T-helper 1 cell treated with Interleukin-12 subunit alpha and Interleukin-12 subunit beta and Interleukin-4 antibody, amounts not matched to agents 30 μg/mL and 1 μg/mL, for 36 hours (primary cell): ENCODE measurements at regions not wholly inside any gene's neighbourhood (a gene's known extent, or its start where the extent isn't known, plus 50 kb on each side); places are given as distances from the start of the nearest gene placed in this dataset.

ENCODE experiments used
- H3K27ac Mint-ChIP-seq: one replicate; pipeline ENCODE4 v1.8.0; 2021; ENCODE audit warnings: mild to moderate bottlenecking, mixed read lengths
- H3K27me3 Mint-ChIP-seq: one replicate; pipeline ENCODE4 v1.8.0; 2021; ENCODE audit warnings: low read depth, mixed read lengths
- H3K36me3 Mint-ChIP-seq: one replicate; pipeline ENCODE4 v1.8.0; 2021; ENCODE audit warnings: low read depth, mixed read lengths
- H3K4me1 Mint-ChIP-seq: one replicate; pipeline ENCODE4 v1.8.0; 2021; ENCODE audit warnings: low read depth, mixed read lengths
- H3K4me3 Mint-ChIP-seq: one replicate; pipeline ENCODE4 v1.8.0; 2021; ENCODE audit warnings: mild to moderate bottlenecking, moderate library complexity, mixed read lengths
- H3K9me3 Mint-ChIP-seq: one replicate; pipeline ENCODE4 v1.8.0; 2021; ENCODE audit warnings: mixed read lengths

DNA sequence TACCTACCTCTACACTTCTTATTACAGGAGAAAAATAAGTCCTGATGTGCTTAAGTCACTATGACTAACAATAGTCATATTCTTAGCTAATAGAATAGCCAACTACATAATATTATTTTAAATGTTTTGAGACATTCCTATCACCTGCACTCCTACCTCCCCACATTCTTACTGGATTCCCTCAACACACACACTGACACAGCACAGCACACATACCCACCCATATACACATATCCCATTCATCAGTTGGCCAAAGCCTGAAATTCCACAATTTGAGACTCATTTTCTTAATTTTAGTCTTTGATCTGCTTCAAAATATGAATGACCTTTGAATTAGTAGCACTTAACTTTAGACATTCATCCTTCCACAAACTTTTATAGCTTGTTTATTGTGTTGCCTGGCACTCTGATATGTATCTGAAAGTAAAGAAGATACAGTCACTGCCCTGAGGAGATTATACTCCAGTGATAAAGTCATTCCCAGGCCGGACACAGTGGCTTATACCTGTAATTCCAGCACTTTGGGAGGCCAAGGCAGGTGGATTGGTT, 168.3 kb upstream of the RASA1 start:
- H3K27me3 Mint-ChIP-seq = peaks cover 12% of the 10 kb centered on the region
- peaks cover 4% of the 10 kb centered on the region for H3K36me3 Mint-ChIP-seq
- no peak overlapping the region for H3K27ac Mint-ChIP-seq
- no peak overlapping the region for H3K4me3 Mint-ChIP-seq
- H3K9me3 Mint-ChIP-seq = no peaks in the 10 kb centered on the region
- H3K4me1 Mint-ChIP-seq = peaks cover 4% of the 10 kb centered on the region

DNA sequence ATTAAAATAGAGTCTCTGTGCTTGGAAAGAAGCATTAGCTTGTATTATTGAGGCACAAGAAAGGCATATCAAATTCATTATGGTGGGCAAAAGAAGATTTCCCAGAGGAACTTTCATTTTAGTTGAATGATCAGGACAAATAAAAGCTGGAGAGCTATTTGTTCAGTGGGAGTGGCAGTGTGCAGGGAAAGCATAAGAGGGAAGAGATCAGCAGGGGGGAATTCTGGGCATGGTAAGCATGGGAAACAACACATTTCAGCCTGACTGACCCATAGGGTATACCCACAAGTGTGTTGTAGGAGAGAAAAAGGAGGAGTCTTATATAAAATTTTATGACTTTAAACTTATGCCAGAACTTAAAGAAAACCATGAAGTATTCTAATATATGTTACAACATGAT, 167.7 kb upstream of the RASA1 start:
- Mint-ChIP-seq H3K4me1 (peaks cover 2% of the 10 kb centered on the region), H3K36me3 (peaks cover 4% of the 10 kb centered on the region), H3K4me3 (no peak overlapping the region), H3K27ac (no peak overlapping the region), H3K9me3 (no peaks in the 10 kb centered on the region), H3K27me3 (peaks cover 6% of the 10 kb centered on the region)

DNA sequence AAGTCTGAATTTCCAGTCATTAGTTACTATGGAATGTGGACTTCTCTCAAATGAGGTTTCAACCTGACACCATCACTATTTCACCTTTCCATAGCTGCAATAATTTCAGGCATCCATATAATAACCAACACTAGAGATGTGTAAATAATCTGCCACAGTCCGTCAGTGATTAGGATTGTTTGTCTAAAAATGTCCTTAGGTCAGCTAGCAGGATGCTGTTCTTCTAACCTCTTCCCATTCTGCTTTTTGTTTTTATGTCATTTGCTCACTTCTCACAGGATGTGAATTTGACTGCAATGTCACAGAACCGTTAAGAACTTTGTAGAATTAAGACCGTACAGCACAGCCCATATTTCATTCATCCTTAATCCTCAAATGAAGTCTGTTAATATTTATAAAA, 166.4 kb upstream of the RASA1 start:
- peaks cover 8% of the 10 kb centered on the region for H3K9me3 Mint-ChIP-seq
- peaks cover 6% of the 10 kb centered on the region for H3K36me3 Mint-ChIP-seq
- no peak overlapping the region for H3K4me3 Mint-ChIP-seq
- H3K27me3 Mint-ChIP-seq = peaks cover 3% of the 10 kb centered on the region
- H3K4me1 Mint-ChIP-seq = peaks cover 2% of the 10 kb centered on the region
- H3K27ac Mint-ChIP-seq = no peak overlapping the region

GRCh38 chr5:87102841-87103240, 164.8 kb upstream of the RASA1 start:
- H3K4me1 Mint-ChIP-seq = peaks cover 2% of the 10 kb centered on the region
- no peak overlapping the region for H3K27ac Mint-ChIP-seq
- H3K9me3 Mint-ChIP-seq = peaks cover 8% of the 10 kb centered on the region
- peaks cover 6% of the 10 kb centered on the region for H3K36me3 Mint-ChIP-seq
- no peak overlapping the region for H3K4me3 Mint-ChIP-seq
- H3K27me3 Mint-ChIP-seq = peaks cover 6% of the 10 kb centered on the region

GRCh38 chr5:87103616-87104287, 163.9 kb upstream of the RASA1 start:
- peaks cover 8% of the 10 kb centered on the region for H3K9me3 Mint-ChIP-seq
- peaks cover 6% of the 10 kb centered on the region for H3K36me3 Mint-ChIP-seq
- H3K27me3 Mint-ChIP-seq = peaks cover 8% of the 10 kb centered on the region
- H3K4me3 Mint-ChIP-seq = no peak overlapping the region
- peaks cover 2% of the 10 kb centered on the region for H3K4me1 Mint-ChIP-seq
- no peak overlapping the region for H3K27ac Mint-ChIP-seq

DNA sequence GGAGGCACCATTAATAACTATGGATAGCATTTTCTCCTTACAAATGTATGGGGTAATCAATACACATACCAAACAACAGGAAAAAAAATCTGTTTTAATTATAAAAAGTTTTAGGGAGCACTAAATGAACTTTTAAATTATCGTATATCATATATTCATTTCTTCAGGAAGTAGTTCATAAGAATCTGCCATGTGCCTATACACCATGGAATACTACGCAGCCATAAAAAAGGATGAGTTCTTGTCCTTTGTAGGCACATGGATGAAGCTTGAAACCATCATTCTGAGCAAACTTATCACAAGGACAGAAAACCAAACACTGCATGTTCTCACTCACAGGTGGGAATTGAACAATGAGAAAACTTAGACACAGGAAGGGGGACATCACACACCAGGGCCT, 162.1 kb upstream of the RASA1 start:
- Mint-ChIP-seq H3K9me3 (peaks cover 8% of the 10 kb centered on the region), H3K27me3 (peaks cover 8% of the 10 kb centered on the region), H3K4me3 (no peak overlapping the region), H3K27ac (no peak overlapping the region), H3K36me3 (peaks cover 3% of the 10 kb centered on the region), H3K4me1 (peaks cover 2% of the 10 kb centered on the region)

GRCh38 chr5:87109746-87110145, 157.9 kb upstream of the RASA1 start:
- no peak overlapping the region for H3K27ac Mint-ChIP-seq

DNA sequence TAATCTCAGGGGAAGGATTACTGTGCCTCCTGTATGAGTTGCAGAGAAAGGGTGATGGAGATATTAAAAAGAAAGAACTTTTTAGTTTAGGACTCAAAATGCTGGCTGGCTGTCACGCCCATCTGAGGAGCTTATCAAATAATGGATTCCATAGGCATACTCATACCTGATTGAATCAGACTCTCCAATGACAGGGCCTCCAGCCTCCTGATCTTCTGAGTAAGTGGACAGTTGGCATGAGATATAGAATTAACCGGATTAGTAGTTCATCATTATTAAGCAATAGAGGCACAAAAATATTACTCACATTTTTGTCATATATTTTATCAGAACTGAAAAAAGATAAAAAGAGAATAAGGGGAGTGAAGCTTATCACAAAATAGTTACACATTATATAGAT, 157.0 kb upstream of the RASA1 start:
- Mint-ChIP-seq H3K27me3 (peaks cover 4% of the 10 kb centered on the region), H3K36me3 (no peaks in the 10 kb centered on the region), H3K9me3 (peaks cover under 1% of the 10 kb centered on the region), H3K4me1 (peaks cover 5% of the 10 kb centered on the region), H3K27ac (no peak overlapping the region), H3K4me3 (no peak overlapping the region)

More at GRCh38 chr5:87109746-87110145, 157.9 kb upstream of the RASA1 start:
- Mint-ChIP-seq H3K4me1 (peaks cover 5% of the 10 kb centered on the region), H3K36me3 (peaks cover 3% of the 10 kb centered on the region), H3K9me3 (peaks cover 8% of the 10 kb centered on the region), H3K4me3 (no peak overlapping the region), H3K27me3 (peaks cover 8% of the 10 kb centered on the region)

GRCh38 chr5:87113861-87114260, 153.8 kb upstream of the RASA1 start:
- H3K27ac Mint-ChIP-seq = no peak overlapping the region
- peaks cover 18% of the 10 kb centered on the region for H3K4me1 Mint-ChIP-seq
- no peaks in the 10 kb centered on the region for H3K27me3 Mint-ChIP-seq
- no peak overlapping the region for H3K4me3 Mint-ChIP-seq
- peaks cover 4% of the 10 kb centered on the region for H3K36me3 Mint-ChIP-seq
- H3K9me3 Mint-ChIP-seq = no peaks in the 10 kb centered on the region

- Mint-ChIP-seq H3K36me3 (peaks cover 5% of the 10 kb centered on the region), H3K9me3 (no peaks in the 10 kb centered on the region), H3K4me3 (no peak overlapping the region), H3K27me3 (no peaks in the 10 kb centered on the region), H3K4me1 (peaks cover 25% of the 10 kb centered on the region), H3K27ac (no peak overlapping the region)
Measured at GRCh38 chr5:87114631-87115030, 153.1 kb upstream of the RASA1 start.

DNA sequence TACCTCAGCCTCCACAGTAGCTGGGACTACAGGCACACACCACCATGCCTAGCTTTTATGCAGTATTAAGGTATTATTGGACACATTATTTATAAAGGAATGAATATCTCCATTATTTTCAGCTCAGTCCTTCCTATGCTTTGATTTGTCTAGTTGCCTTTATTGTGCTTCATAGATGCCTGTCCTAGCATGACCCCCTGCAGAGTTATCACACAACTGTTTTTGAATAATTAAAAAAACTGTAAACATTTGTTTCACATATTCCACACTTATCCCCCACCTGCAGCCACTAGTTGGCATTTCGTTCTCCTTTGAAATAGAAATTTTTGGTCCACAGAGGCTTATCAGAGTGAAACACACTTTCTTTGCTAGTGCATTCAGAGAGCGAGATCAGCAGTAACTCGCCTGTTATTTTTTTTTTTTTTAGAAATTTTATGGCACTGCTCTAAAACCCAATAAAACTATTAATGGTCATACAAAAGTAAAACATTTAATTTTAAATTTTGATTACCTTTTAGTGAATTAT, 151.8 kb upstream of the RASA1 start:
- Mint-ChIP-seq H3K4me1 (peaks cover 35% of the 10 kb centered on the region), H3K27ac (no peak overlapping the region), H3K9me3 (no peaks in the 10 kb centered on the region), H3K36me3 (peaks cover 5% of the 10 kb centered on the region), H3K4me3 (no peak overlapping the region), H3K27me3 (no peaks in the 10 kb centered on the region)

- H3K9me3 Mint-ChIP-seq = no peaks in the 10 kb centered on the region
- no peak overlapping the region for H3K4me3 Mint-ChIP-seq
- H3K27ac Mint-ChIP-seq = no peak overlapping the region
- peaks cover 5% of the 10 kb centered on the region for H3K36me3 Mint-ChIP-seq
- H3K4me1 Mint-ChIP-seq = peaks cover 45% of the 10 kb centered on the region
- H3K27me3 Mint-ChIP-seq = no peaks in the 10 kb centered on the region
Measured at GRCh38 chr5:87116825-87117512, 150.7 kb upstream of the RASA1 start.

- Mint-ChIP-seq H3K9me3 (no peaks in the 10 kb centered on the region), H3K36me3 (peaks cover 5% of the 10 kb centered on the region), H3K4me3 (no peak overlapping the region), H3K4me1 (peaks cover 54% of the 10 kb centered on the region), H3K27me3 (no peaks in the 10 kb centered on the region), H3K27ac (peak overlapping the region; percentile 23)
Measured at GRCh38 chr5:87119588-87119987, 148.1 kb upstream of the RASA1 start.

DNA sequence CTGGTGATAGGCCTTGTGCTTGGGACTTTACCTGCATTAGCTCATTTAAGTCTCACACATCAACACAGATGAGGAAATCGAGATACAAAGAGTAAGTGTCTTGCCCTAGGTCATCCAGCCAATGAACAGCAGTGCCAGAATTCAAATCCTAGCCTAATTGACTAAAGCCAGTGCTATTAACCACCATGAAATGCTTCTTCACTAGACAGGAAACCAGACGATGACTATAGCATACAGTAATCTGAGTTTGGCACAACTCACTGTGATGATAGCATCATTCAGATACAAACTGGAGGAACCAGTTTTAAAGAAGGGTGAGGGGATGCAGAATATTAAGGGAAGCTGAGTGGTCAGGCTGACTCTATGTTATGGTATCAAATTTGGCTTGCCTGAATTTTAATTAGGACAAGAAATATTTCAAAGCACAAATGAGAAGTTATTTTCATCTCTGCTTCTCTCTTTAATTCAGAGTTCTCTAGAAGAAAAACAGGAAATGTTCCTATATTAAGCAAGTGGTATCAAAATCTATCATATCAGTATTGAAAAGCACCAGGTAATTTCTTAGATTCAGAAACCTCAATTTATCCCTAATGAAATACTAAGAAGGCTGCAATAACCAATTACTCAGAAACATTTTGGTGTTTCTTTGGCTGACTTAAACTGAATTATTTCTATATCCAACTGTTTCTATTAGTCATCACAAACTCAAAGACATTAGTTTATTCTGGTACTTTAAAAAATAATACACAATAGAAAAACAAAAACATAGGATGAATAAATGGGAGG, 147.0 kb upstream of the RASA1 start:
- Mint-ChIP-seq H3K27ac (peak overlapping the region; percentile 70), H3K36me3 (peaks cover 5% of the 10 kb centered on the region), H3K4me3 (peak overlapping the region; percentile 6), H3K9me3 (no peaks in the 10 kb centered on the region), H3K4me1 (peaks cover 54% of the 10 kb centered on the region), H3K27me3 (no peaks in the 10 kb centered on the region)
